Fibroblast of lung (primary cell): ENCODE measurements at regions not wholly inside any gene's neighbourhood (a gene's known extent, or its start where the extent isn't known, plus 50 kb on each side); places are given as distances from the start of the nearest gene placed in this dataset.

Experiments used
- EZH2 ChIP-seq: IDR thresholded peaks from 2 replicates; pipeline ENCODE4 v1.5.1; 2012; ENCODE audit warnings: low read length, control low read depth, mild to moderate bottlenecking; ENCODE audit errors: missing control alignments
- TF ChIP-seq, protein P1 (sequence below), 2 donors: IDR thresholded peaks in 1 of 2; conservative IDR thresholded peaks in 1 of 2; 1 replicate in 1 of 2; 2 replicates in 1 of 2; pipeline ENCODE4 v1.5.1; 2011 to 2012; ENCODE audit warnings: low read length in 2 of 2, control low read depth in 1 of 2, inconsistent platforms in 1 of 2, low read depth in 1 of 2, mild to moderate bottlenecking in 1 of 2

DNA sequence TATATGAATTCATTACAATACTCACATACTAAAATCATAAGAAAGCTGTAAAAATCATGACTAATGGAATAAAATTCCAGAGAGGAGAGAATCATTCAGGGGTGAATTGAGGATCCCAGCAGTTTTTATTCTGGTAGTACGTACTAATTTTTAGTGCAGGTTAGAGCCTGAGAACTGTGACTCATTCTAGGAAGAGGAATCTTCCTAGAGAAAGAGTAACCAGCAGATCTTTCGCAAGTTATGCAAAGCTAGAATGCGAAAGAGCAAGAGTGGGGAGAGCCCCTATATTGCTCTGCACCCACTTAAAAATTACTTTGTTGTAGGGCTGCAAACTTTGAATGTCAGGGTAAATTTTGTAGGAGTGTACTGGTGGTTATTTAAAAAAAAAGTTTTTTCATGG, 303.6 kb upstream of the ARPP21 start:
- TF ChIP-seq, protein P1, sequence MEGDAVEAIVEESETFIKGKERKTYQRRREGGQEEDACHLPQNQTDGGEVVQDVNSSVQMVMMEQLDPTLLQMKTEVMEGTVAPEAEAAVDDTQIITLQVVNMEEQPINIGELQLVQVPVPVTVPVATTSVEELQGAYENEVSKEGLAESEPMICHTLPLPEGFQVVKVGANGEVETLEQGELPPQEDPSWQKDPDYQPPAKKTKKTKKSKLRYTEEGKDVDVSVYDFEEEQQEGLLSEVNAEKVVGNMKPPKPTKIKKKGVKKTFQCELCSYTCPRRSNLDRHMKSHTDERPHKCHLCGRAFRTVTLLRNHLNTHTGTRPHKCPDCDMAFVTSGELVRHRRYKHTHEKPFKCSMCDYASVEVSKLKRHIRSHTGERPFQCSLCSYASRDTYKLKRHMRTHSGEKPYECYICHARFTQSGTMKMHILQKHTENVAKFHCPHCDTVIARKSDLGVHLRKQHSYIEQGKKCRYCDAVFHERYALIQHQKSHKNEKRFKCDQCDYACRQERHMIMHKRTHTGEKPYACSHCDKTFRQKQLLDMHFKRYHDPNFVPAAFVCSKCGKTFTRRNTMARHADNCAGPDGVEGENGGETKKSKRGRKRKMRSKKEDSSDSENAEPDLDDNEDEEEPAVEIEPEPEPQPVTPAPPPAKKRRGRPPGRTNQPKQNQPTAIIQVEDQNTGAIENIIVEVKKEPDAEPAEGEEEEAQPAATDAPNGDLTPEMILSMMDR (conservative IDR thresholded peaks at IDR 0.05 in 1 of 2, IDR thresholded peaks at IDR 0.05 in 1 of 2; ENCODE audit: low read depth in 1 of 2, low read length in 2 of 2): no peak
- no peak for TF ChIP-seq EZH2
